ENCODE measurements at regions not wholly inside any gene's neighbourhood (a gene's known extent, or its start where the extent isn't known, plus 50 kb on each side); places are given as distances from the start of the nearest gene placed in this dataset.
A peak's percentile ranks its signal among the peaks of the same experiment; 100 is the strongest.

GRCh38 chr3:28139967-28140634 is 101.3 kb upstream of the CMC1 start:
- peak overlapping the region in 1 of 2 donors; percentile 21 for H3K27ac ChIP-seq (ENCODE audit: low read depth in 1 of 2, low read length in 2 of 2)
- H3K27me3 ChIP-seq (ENCODE audit: control insufficient read depth in 4 of 4, insufficient read depth in 4 of 4, low read length in 3 of 4) = no peaks in the 10 kb centered on the region
- H3K4me3 ChIP-seq (ENCODE audit: low read depth in 1 of 3, low read length in 3 of 3) = no peak overlapping the region
- 67% methylated on average over 5 of the region's 5 CpGs for WGBS
- TF ChIP-seq SP1 (IDR thresholded peaks at IDR 0.05) = no peak
- TF ChIP-seq EGR1 (IDR thresholded peaks at IDR 0.05; ENCODE audit: low read depth in 2 of 2) = no peak
- TF ChIP-seq HNF4A (conservative IDR thresholded peaks at IDR 0.05) = no peak
- no peak for TF ChIP-seq JUND (IDR thresholded peaks at IDR 0.05)
- no peak for TF ChIP-seq YY1 (IDR thresholded peaks at IDR 0.05)
- no peak for TF ChIP-seq FOXA1 (IDR thresholded peaks at IDR 0.05)
- TF ChIP-seq GABPA (IDR thresholded peaks at IDR 0.05 in 1 of 2, conservative IDR thresholded peaks at IDR 0.05 in 1 of 2) = no peak
- no peak for TF ChIP-seq TAF1 (conservative IDR thresholded peaks at IDR 0.05)
- TF ChIP-seq FOXA2 (IDR thresholded peaks at IDR 0.05) = no peak
- TF ChIP-seq REST (IDR thresholded peaks at IDR 0.05) = no peak
- TF ChIP-seq RXRA (IDR thresholded peaks at IDR 0.05) = no peak
- no peak for TF ChIP-seq ATF3 (IDR thresholded peaks at IDR 0.05)
- TF ChIP-seq HNF4G (IDR thresholded peaks at IDR 0.05) = no peak
- TF ChIP-seq RAD21 (IDR thresholded peaks at IDR 0.05) = no peak
- no peak for TF ChIP-seq NR2F2 (IDR thresholded peaks at IDR 0.05)
- H3K36me3 ChIP-seq (ENCODE audit: control insufficient read depth in 4 of 4, insufficient read depth in 3 of 4, low read depth in 1 of 4, low read length in 3 of 4) = no peaks in the 10 kb centered on the region
- H3K4me1 ChIP-seq (ENCODE audit: control insufficient read depth in 4 of 4, insufficient read depth in 4 of 4, low read length in 3 of 4) = no peaks in the 10 kb centered on the region
- H3K9me3 ChIP-seq (ENCODE audit: control insufficient read depth in 4 of 4, low read length in 3 of 4) = no peaks in the 10 kb centered on the region
- no peak for DNase-seq (ENCODE audit: low spot score)
- H3K9ac ChIP-seq (ENCODE audit: low read depth in 1 of 2, low read length in 2 of 2) = no peak overlapping the region

- no peak overlapping the region for H3K27ac ChIP-seq (ENCODE audit: low read depth in 1 of 2, low read length in 2 of 2)
- no peaks in the 10 kb centered on the region for H3K36me3 ChIP-seq (ENCODE audit: control insufficient read depth in 4 of 4, insufficient read depth in 3 of 4, low read depth in 1 of 4, low read length in 3 of 4)
- no peak overlapping the region for H3K4me3 ChIP-seq (ENCODE audit: low read depth in 1 of 3, low read length in 3 of 3)
- TF ChIP-seq HNF4G (IDR thresholded peaks at IDR 0.05) = no peak
- no peak for TF ChIP-seq NR2F2 (IDR thresholded peaks at IDR 0.05)
- no peak for TF ChIP-seq FOXA1 (IDR thresholded peaks at IDR 0.05)
- no peak for TF ChIP-seq REST (IDR thresholded peaks at IDR 0.05)
- TF ChIP-seq FOXA2 (IDR thresholded peaks at IDR 0.05) = no peak
- TF ChIP-seq TAF1 (conservative IDR thresholded peaks at IDR 0.05) = no peak
- no peak for DNase-seq (ENCODE audit: low spot score)
- H3K27me3 ChIP-seq (ENCODE audit: control insufficient read depth in 4 of 4, insufficient read depth in 4 of 4, low read length in 3 of 4) = no peaks in the 10 kb centered on the region
- WGBS = 94% methylated on average over 4 of the region's 4 CpGs
- no peaks in the 10 kb centered on the region for H3K4me1 ChIP-seq (ENCODE audit: control insufficient read depth in 4 of 4, insufficient read depth in 4 of 4, low read length in 3 of 4)
- H3K9me3 ChIP-seq (ENCODE audit: control insufficient read depth in 4 of 4, low read length in 3 of 4) = no peaks in the 10 kb centered on the region
- no peak overlapping the region for H3K9ac ChIP-seq (ENCODE audit: low read depth in 1 of 2, low read length in 2 of 2)
Observed at GRCh38 chr3:28140664-28141063, 100.8 kb upstream of the CMC1 start.
